HL-60/S4 treated with phorbol 12-myristate 13-acetate at 8.2 ng/mL for 4 days and 3 days (cell line): ENCODE measurements at regions not wholly inside any gene's neighbourhood (a gene's known extent, or its start where the extent isn't known, plus 50 kb on each side); places are given as distances from the start of the nearest gene placed in this dataset.
"Not testable (repeated sequence)": the region's sequence is repeated elsewhere in the genome, so short reads cannot be mapped to it uniquely, and the experiment has no call there.

Source experiments
- in situ Hi-C: fragments of 300-500 bp; cut with MboI; formaldehyde crosslinking; loops from 2 replicates; pipeline ENCODE4 v1.15.0; 2022; ENCODE audit warnings: low sequenced_read_pairs

GRCh38 chr3:177610686-177611633 lies 413.7 kb upstream of the TBL1XR1 start:
- in situ Hi-C loops: no loop called here

- in situ Hi-C loops: no loop called here
Observed at GRCh38 chr3:177611752-177612334, 414.6 kb upstream of the TBL1XR1 start.

- in situ Hi-C loops: no loop called here
Observed at GRCh38 chr3:177613901-177614300, 416.6 kb upstream of the TBL1XR1 start.

- in situ Hi-C loops: no loop called here
Observed at GRCh38 chr3:177615015-177615414, 417.7 kb upstream of the TBL1XR1 start.

GRCh38 chr3:177618873-177619733 lies 421.8 kb upstream of the TBL1XR1 start:
- in situ Hi-C loops: no loop called here

GRCh38 chr3:177620073-177620472 lies 422.8 kb upstream of the TBL1XR1 start:
- in situ Hi-C loops: no loop called here

GRCh38 chr3:177622520-177622919 lies 425.2 kb upstream of the TBL1XR1 start:
- in situ Hi-C loops: no loop called here

- in situ Hi-C loops: no loop called here
Observed at GRCh38 chr3:177622982-177623617, 425.8 kb upstream of the TBL1XR1 start.

GRCh38 chr3:177624528-177625495 lies 427.5 kb upstream of the TBL1XR1 start:
- in situ Hi-C loops: no loop called here

- in situ Hi-C loops: no loop called here
Observed at GRCh38 chr3:177626045-177626444, 428.8 kb upstream of the TBL1XR1 start.

- in situ Hi-C loops: not testable (repeated sequence)
Observed at GRCh38 chr3:177628095-177628719, 430.9 kb upstream of the TBL1XR1 start.

- in situ Hi-C loops: no loop called here
Observed at GRCh38 chr3:177629276-177629675, 432.0 kb upstream of the TBL1XR1 start.

GRCh38 chr3:177633671-177634207 lies 436.5 kb upstream of the TBL1XR1 start:
- in situ Hi-C loops: no loop called here

- in situ Hi-C loops: not testable (repeated sequence)
Observed at GRCh38 chr3:177635601-177636106, 438.4 kb upstream of the TBL1XR1 start.

GRCh38 chr3:177640319-177640965 lies 443.2 kb upstream of the TBL1XR1 start:
- in situ Hi-C loops: no loop called here

- in situ Hi-C loops: no loop called here
Observed at GRCh38 chr3:177641206-177641605, 443.9 kb upstream of the TBL1XR1 start.

GRCh38 chr3:177642042-177642803 lies 444.9 kb upstream of the TBL1XR1 start:
- in situ Hi-C loops: no loop called here

- in situ Hi-C loops: no loop called here
Observed at GRCh38 chr3:177642804-177643125, 445.5 kb upstream of the TBL1XR1 start.
